ENCODE measurements at regions not wholly inside any gene's neighbourhood (a gene's known extent, or its start where the extent isn't known, plus 50 kb on each side); places are given as distances from the start of the nearest gene placed in this dataset.

DNA sequence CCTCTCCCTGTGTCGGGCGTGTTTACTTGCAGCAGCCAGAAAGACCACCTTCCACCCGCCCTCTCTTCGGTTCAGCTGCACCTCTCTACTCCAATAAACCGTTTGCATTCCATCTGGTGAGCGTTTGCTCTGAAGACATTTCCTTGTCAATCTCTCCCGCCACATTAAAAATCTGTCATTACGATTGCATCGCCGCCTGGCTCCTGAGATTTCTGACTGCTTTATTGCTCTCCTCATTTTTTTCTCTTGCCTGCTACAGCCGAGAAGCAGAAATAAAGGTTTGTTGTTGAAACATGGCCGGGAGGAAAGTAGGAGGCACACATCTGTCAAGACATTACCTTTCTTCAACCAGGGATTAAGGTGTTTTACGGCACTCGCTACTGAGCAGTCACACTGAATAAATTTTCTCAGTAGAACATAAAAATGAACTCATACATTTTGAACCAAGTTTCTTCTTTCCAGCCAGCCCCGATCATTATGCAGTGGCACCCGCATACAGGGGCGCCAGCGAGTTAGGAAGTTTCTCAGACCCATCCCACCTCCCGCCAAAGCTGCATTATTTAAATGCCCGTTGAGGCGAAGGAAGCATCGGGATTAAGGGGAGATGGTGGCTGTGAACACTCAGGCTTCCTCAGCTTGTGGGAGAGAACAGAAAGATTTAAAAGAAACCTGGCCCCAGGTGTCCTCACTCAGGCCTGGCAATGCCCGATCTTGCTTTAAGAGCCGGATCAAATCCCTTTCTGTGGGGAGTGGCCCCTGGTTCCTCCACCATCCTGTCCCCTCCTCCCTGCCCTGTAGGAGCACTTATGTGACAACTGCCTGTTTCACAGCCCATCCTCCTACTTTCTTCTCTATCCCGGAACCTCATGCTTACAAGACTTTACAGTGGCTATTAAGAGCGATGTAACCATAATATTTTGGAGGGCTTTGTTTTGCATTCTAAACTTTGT, 1108.9 kb downstream of the BCL11B start:
- Histone ChIP-seq H3K4me1 (ENCODE audit: insufficient read depth) (no peaks in the 10 kb centered on the region), H3K27me3 (no peaks in the 10 kb centered on the region), H4K20me1 (ENCODE audit: insufficient read depth, poor library complexity, severe bottlenecking) (no peaks in the 10 kb centered on the region), H3K79me2 (no peaks in the 10 kb centered on the region), H3K9me3 (ENCODE audit: low read depth) (no peaks in the 10 kb centered on the region), H3K4me3 (no peak overlapping the region), H2AFZ (no peak overlapping the region), H3K36me3 (replicated peaks; ENCODE audit: insufficient read depth, low read depth) (no peaks in the 10 kb centered on the region), H3K9me2 (replicated peaks; ENCODE audit: insufficient read depth) (no peaks in the 10 kb centered on the region), H3K4me2 (no peak overlapping the region), H3K27ac (no peak overlapping the region)
- TF ChIP-seq EZH2phosphoT487 (IDR thresholded peaks at IDR 0.05; ENCODE audit: low read depth, severe bottlenecking, unreplicated experiment) (no peak), EZH2 (IDR thresholded peaks at IDR 0.05; ENCODE audit: borderline replicate concordance) (no peak)
- TF ChIP-seq, protein P1, sequence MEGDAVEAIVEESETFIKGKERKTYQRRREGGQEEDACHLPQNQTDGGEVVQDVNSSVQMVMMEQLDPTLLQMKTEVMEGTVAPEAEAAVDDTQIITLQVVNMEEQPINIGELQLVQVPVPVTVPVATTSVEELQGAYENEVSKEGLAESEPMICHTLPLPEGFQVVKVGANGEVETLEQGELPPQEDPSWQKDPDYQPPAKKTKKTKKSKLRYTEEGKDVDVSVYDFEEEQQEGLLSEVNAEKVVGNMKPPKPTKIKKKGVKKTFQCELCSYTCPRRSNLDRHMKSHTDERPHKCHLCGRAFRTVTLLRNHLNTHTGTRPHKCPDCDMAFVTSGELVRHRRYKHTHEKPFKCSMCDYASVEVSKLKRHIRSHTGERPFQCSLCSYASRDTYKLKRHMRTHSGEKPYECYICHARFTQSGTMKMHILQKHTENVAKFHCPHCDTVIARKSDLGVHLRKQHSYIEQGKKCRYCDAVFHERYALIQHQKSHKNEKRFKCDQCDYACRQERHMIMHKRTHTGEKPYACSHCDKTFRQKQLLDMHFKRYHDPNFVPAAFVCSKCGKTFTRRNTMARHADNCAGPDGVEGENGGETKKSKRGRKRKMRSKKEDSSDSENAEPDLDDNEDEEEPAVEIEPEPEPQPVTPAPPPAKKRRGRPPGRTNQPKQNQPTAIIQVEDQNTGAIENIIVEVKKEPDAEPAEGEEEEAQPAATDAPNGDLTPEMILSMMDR (IDR thresholded peaks at IDR 0.05; ENCODE audit: poor library complexity) = no peak
- 56% methylated on average over 26 of the region's 26 CpGs for WGBS (ENCODE audit: low lambda C conversion rate, missing lambda C conversion rate)
- DNase-seq (ENCODE audit: low spot score) = no peak

DNA sequence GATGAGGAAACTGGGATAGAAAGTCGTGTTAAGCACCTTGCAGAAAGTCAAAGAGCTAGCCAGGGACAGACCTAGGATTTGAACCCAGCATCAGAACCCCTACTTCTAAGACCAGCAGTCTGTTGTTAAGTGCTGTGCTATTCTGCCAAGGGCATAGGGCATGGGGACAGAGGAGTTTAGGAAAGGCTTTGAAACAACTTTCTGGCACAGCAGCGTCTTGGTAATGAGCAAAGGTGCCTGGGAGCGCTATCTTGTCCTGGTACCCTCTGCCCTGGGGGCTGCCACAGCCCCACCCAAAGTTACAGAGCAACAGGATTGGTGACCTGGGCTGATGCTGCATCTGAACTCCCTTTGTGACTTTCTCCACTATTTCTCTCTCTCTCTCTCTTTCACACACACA, 1108.1 kb downstream of the BCL11B start:
- Histone ChIP-seq H3K4me2 (no peak overlapping the region), H3K27me3 (no peaks in the 10 kb centered on the region), H3K36me3 (replicated peaks; ENCODE audit: insufficient read depth, low read depth) (no peaks in the 10 kb centered on the region), H3K9me3 (ENCODE audit: low read depth) (no peaks in the 10 kb centered on the region), H3K9me2 (replicated peaks; ENCODE audit: insufficient read depth) (no peaks in the 10 kb centered on the region), H3K27ac (no peak overlapping the region), H3K79me2 (no peaks in the 10 kb centered on the region), H2AFZ (no peak overlapping the region), H3K4me3 (no peak overlapping the region), H4K20me1 (ENCODE audit: insufficient read depth, poor library complexity, severe bottlenecking) (no peaks in the 10 kb centered on the region), H3K4me1 (ENCODE audit: insufficient read depth) (no peaks in the 10 kb centered on the region)
- DNase-seq (ENCODE audit: low spot score) = no peak
- WGBS (ENCODE audit: low lambda C conversion rate, missing lambda C conversion rate) = 89% methylated on average over 3 of the region's 3 CpGs
- TF ChIP-seq EZH2phosphoT487 (IDR thresholded peaks at IDR 0.05; ENCODE audit: low read depth, severe bottlenecking, unreplicated experiment) = no peak
- TF ChIP-seq EZH2 (IDR thresholded peaks at IDR 0.05; ENCODE audit: borderline replicate concordance) = no peak
- TF ChIP-seq, protein P1 (IDR thresholded peaks at IDR 0.05; ENCODE audit: poor library complexity) = no peak

DNA sequence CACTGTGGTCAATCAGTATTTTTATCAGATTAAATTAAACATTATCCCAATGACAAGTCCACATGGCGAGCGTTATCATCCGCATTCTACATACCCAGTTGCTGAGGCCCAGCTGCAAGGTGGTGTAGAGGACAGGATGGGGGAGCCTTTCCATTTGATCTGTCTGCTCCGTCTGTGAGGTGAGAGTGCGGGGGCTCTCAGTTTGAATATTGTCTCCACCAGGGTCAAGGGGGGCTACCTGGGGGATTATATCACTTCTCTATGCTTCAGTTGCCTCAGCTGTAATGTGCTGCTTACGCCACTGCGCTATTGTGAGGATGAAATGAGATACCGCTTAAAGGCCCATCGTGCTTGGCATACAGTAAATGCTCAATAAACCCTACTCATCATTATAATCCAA, 1106.0 kb downstream of the BCL11B start:
- no peaks in the 10 kb centered on the region for H3K79me2 ChIP-seq
- H4K20me1 ChIP-seq (ENCODE audit: insufficient read depth, poor library complexity, severe bottlenecking) = no peaks in the 10 kb centered on the region
- no peak overlapping the region for H3K4me3 ChIP-seq
- no peaks in the 10 kb centered on the region for H3K27me3 ChIP-seq
- no peaks in the 10 kb centered on the region for H3K4me1 ChIP-seq (ENCODE audit: insufficient read depth)
- no peaks in the 10 kb centered on the region for H3K9me3 ChIP-seq (ENCODE audit: low read depth)
- TF ChIP-seq, protein P1 (IDR thresholded peaks at IDR 0.05; ENCODE audit: poor library complexity) = no peak
- TF ChIP-seq EZH2phosphoT487 (IDR thresholded peaks at IDR 0.05; ENCODE audit: low read depth, severe bottlenecking, unreplicated experiment) = no peak
- no peak for TF ChIP-seq EZH2 (IDR thresholded peaks at IDR 0.05; ENCODE audit: borderline replicate concordance)
- H3K36me3 ChIP-seq (replicated peaks; ENCODE audit: insufficient read depth, low read depth) = no peaks in the 10 kb centered on the region
- no peaks in the 10 kb centered on the region for H3K9me2 ChIP-seq (replicated peaks; ENCODE audit: insufficient read depth)
- no peak overlapping the region for H2AFZ ChIP-seq
- no peak overlapping the region for H3K27ac ChIP-seq
- no peak for DNase-seq (ENCODE audit: low spot score)
- H3K4me2 ChIP-seq = no peak overlapping the region
- WGBS (ENCODE audit: low lambda C conversion rate, missing lambda C conversion rate) = 83% methylated on average over 9 of the region's 9 CpGs
